ENCODE measurements at regions not wholly inside any gene's neighbourhood (a gene's known extent, or its start where the extent isn't known, plus 50 kb on each side); places are given as distances from the start of the nearest gene placed in this dataset.

- TF ChIP-seq CTCF (IDR thresholded peaks at IDR 0.05) = no peak
- TF ChIP-seq POLR2A (IDR thresholded peaks at IDR 0.05) = no peak
Observed at GRCh38 chr1:72649991-72650390, 367.7 kb upstream of the NEGR1 start.

All from adrenal gland (tissue), 5 donors.